Posterior cingulate gyrus (tissue), 11 donors: ENCODE measurements at regions not wholly inside any gene's neighbourhood (a gene's known extent, or its start where the extent isn't known, plus 50 kb on each side); places are given as distances from the start of the nearest gene placed in this dataset.
"Not testable (repeated sequence)": the region's sequence is repeated elsewhere in the genome, so short reads cannot be mapped to it uniquely, and the experiment has no call there.

Source experiments
- DNase-seq, 10 donors: peaks; one replicate each; pipeline versions ENCODE4 v3.0.0 to v3.0.0-alpha.2; 2020 to 2021; ENCODE audit warnings: mixed read lengths in 3 of 10
- intact Hi-C: fragments of 100-400 bp; cut with DNase I; formaldehyde crosslinking; loops from one replicate; pipeline ENCODE4 v1.15.1; 2023

DNA sequence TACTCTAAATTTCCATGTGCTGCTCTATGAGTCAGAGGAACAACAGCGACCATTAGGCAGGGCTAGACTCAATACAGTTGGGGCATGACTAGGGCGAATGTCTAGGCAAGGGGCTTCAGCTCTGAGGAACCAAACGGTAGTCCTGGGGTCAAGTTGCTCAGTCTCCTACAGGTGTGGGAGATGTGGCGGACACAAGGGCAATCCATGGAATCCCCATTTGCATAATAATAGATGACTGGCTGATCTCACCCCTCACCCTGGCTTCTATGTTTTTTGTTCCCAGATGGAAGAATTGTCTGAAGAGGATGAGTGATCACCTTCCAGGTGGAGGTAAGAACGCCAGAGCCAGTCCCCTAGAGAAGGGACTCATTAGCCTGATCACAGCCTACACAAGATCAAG lies 1048.2 kb upstream of the MIR17HG start:
- intact Hi-C loops = no loop called here
- no peak for DNase-seq

DNA sequence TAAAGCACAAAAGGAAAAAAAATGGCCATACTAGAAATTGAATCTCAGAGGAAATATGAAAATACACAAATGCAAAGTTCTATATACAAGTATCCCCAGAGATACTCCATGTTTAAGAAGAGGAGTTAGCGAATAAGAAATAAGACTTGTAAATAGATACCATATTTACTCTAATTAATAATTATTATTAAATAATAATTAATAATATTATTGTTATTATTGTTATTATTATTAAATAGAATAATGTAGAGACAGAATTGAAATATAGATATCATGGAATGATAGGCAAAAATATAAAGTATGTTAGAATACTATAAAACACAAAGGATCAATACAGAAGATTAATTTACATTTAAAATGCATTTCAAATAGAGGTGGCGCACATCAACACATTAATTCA lies 1047.5 kb upstream of the MIR17HG start:
- intact Hi-C loops = no loop called here

DNA sequence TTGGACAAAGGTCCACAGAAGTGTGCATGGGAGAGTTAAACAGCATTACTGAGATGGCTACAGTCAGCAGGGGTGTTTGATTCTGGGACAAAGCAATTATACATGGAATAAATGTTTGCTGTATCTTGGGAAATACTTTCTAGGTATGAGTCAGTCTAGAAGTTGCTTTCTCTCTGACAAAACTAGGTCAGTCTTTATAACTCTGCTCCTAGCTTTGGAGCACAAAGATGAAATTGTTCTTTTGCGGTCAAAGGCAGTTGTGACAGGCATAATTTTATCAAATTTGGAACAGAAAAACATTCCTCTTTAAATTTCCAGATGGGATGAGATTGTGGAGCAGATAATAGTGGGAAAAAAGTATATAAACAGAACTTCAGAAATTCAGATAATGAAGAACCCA lies 1045.4 kb upstream of the MIR17HG start:
- intact Hi-C loops = no loop called here

More for the DNA sequence above, 1047.5 kb upstream of the MIR17HG start:
- no peak for DNase-seq

DNA sequence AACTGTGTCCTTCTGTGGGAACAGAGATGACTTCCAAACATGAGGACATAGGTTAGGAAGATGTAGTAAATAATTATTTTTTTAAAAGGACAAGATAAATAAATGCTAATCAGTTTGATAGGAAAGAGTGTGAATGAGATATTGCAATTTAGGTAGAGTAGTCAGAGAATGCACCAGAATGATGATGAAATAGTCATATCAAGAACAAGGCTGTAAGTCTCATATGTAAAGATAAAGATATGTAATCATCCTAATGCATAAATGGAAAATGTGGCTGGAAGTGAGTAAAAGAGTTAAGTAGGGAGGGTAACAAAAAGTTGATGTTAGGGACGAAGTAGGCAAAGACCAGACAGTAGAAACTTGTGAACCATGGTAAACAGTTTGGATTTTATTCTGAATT lies 1041.7 kb upstream of the MIR17HG start:
- no peak for DNase-seq
- intact Hi-C loops = no loop called here

More for the DNA sequence above, 1045.4 kb upstream of the MIR17HG start:
- DNase-seq = no peak

DNA sequence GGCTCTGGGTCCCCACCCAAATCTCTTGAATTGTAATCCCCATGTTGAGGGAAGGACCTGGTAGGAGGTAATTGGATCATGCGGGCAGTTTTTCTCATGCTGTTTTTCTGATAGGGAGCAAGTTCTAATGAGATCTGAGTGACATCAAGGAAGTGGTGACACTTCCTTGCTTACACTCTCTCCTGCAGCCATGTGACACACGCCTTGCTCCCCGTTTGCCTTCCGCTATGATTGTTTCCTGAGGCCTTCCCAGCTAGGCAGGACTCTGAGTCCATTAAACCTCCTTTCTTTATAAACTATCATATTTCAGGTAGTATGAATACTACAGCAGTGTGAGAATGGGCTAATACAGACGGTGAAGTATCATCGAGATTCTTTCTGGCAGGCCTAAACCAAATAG lies 1040.4 kb upstream of the MIR17HG start:
- peak in 1 of 10 donors; percentile 59 for DNase-seq
- intact Hi-C loops = no loop called here

DNA sequence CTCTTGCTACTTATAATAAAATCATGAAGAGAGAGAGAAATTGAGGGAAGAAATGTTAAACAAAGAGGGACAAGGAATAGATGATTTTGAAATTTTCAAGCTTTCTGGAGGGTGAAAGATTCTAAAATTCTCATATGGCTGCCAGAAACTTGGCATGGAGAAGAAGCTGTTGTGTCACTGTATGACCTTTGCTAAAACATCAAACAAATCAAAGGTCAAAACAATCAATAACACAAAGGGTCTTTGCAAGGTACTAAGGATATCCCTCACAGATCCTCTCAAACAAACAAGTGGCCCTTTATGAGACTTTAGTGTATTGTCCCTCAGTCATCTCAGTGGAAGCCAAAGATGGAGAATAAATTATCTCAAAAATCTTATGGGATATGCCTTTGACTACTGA lies 1039.2 kb upstream of the MIR17HG start:
- intact Hi-C loops = no loop called here

DNA sequence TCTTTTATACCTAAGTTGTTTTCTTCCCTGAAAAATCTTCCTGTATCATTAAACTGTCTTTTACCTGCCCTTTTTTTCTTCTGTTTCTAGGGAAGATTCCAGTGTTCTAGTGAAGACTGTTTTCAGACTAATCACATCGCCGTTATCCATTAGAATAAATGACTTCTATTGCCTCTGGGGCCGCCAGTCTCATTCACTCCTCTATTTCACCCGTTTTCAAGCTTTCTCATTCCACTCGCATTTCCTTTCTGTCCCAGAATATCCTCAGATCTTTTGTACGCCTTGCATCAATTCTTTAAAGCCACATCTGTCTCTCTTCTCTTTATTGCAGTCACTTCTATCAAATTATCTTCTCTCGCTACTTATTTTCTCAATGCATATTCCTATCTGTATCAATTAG lies 1035.6 kb upstream of the MIR17HG start:
- no peak for DNase-seq
- intact Hi-C loops = no loop called here

More for the DNA sequence above, 1039.2 kb upstream of the MIR17HG start:
- no peak for DNase-seq

DNA sequence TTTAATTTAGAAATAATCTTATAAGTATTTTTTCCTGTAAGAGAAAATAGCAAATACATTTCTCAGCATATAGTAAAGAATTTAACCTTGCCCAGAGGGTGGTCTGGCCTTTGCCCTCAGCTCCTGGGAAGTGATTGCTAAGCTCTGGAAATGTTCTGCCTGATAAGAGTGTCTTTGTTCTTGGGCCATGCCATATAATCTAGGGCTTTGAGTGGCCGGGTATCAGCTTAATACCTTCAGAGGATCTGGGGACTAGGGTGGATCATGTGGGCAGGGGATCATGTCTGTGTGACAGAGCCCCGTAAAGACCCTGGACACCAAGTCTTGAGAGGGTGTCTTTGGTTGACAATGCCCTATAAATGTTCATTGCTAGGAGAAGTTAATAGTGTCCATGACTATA lies 1032.4 kb upstream of the MIR17HG start:
- DNase-seq = no peak
- intact Hi-C loops = no loop called here

DNA sequence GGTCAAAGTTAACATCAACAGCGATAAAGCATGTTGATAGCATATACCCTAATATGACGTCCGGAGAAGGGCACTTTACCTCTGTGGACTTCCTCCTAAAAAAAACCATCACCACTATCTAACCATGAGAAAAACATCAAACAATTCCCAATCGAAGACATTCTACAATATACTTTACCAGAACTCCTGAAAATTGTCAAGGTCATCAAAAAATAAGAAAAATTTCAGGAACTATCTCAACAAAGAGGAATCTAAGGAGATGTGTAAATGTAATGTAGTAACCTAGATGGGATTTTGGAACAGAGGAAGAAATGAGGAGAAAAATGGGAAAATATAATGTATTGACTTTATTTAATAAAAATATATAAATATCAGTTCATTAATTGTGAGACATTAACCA lies 1026.8 kb upstream of the MIR17HG start:
- intact Hi-C loops = no loop called here
- no peak for DNase-seq

- intact Hi-C loops = no loop called here
- no peak for DNase-seq
These were observed 1026.1 kb upstream of the MIR17HG start for GRCh38 chr13:90321281-90321931.

DNA sequence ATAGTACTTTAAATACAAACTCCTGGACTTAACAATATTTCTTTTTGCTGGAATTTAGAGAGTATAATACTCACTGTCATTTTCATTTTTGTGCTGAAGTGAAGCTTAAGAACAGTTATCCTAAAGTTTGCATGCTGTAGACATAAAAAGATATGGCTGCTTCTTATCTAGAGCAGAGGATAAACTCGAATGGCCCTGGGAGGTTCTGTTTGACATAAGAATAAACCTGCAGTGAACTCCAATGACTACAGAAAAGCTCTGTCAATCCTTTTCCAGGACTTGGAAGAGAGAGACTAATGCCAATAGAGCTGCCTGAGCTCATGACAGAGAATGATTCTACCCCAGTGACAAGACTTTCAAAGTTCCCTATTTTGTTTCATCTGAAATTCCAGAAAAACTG lies 1017.8 kb upstream of the MIR17HG start:
- intact Hi-C loops = no loop called here
- DNase-seq = no peak

DNA sequence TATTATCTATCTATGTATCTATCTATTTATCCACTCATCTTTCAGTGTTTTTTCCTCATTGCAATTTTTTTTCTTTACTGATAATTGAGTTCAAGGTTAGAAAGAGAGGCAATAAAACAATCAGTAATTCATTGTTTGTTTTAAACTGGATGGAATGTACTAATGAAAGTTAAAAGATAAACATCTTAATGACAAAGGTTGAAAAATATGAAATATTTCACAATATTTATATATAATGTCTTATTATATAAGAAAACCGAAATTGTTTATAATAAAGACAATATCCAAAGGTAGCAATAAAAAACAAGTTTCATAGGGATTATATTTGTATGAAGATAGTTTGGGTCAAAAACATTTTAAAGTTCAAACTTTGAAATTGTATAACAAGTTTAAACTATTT lies 1015.5 kb upstream of the MIR17HG start:
- intact Hi-C loops = no loop called here
- DNase-seq = no peak

- intact Hi-C loops = no loop called here
- no peak for DNase-seq
These were observed 1011.0 kb upstream of the MIR17HG start for GRCh38 chr13:90336507-90336906.

GRCh38 chr13:90341348-90341747 lies 1006.1 kb upstream of the MIR17HG start:
- intact Hi-C loops, DNase-seq: not testable (repeated sequence)

- DNase-seq, intact Hi-C loops: not testable (repeated sequence)
These were observed 998.9 kb upstream of the MIR17HG start for GRCh38 chr13:90348477-90349136.

- intact Hi-C loops = no loop called here
- DNase-seq = no peak
These were observed 994.7 kb upstream of the MIR17HG start for GRCh38 chr13:90352763-90353162.

DNA sequence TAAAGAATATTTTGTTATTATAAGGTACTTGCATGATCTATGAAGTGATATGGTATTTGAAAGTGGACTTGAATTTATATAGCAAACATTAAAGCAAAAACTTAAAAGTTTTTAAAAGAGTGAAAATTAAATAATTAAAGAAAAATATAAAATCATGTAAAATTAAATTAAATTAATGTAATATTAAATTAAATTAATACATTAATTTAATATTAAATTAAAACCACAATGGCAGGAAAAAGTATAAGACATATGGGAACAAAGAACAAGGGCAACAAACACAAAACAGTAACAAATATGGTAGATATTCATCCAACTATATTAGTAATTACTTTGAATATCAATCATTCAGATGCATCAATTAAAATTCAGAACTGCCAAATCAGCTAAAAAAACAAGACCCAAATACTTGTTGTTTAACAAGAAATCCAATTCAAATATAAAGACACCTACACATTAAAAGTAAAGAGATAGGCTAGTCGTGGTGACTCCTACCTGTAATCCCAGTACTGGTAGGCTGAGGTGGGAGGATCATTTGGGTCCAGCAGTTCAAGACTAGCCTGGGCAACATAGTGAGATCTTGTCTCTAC lies 992.2 kb upstream of the MIR17HG start:
- no peak for DNase-seq
- intact Hi-C loops = no loop called here

DNA sequence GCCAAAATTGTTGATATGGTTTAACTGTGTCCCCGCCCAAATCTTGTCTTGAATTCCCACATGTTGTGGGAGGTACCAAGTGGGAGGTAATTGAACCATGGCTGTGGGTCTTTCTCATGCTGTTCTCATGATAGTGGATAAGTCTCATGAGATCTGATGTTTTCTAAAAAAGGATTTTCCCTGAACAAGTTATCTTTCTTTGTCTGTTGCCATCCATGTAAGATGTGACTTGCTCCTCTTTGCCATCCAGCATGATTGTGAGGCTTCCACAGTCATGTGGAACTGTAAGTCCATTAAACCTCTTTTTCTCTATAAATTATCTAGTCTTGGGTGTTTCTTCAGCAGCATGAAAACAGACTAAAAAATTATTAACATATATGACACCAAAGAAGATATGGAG lies 986.7 kb upstream of the MIR17HG start:
- intact Hi-C loops = no loop called here

GRCh38 chr13:90362707-90363106 lies 984.8 kb upstream of the MIR17HG start:
- intact Hi-C loops = no loop called here
- DNase-seq = no peak

More for the DNA sequence above, 986.7 kb upstream of the MIR17HG start:
- no peak for DNase-seq

DNA sequence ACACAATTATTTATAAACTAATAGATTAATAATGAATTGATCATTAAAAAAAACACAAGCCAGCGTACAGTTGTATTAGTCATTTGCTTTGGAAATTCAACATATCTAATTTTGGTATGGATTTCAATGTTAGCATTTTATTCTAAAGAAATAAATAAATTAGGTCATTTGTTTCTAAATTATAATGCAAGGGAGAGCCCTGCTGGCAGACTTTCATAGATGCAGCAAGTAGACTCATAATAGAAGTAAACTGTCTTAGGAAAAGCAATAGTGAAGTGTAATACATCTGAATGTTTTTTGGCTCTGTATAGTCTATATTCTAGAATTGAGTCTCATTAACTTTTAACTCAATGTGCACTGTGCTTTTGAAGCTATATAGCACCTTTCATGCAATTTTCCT lies 982.4 kb upstream of the MIR17HG start:
- intact Hi-C loops = no loop called here
- no peak for DNase-seq

GRCh38 chr13:90374168-90374567 lies 973.3 kb upstream of the MIR17HG start:
- intact Hi-C loops = no loop called here
- no peak for DNase-seq

DNA sequence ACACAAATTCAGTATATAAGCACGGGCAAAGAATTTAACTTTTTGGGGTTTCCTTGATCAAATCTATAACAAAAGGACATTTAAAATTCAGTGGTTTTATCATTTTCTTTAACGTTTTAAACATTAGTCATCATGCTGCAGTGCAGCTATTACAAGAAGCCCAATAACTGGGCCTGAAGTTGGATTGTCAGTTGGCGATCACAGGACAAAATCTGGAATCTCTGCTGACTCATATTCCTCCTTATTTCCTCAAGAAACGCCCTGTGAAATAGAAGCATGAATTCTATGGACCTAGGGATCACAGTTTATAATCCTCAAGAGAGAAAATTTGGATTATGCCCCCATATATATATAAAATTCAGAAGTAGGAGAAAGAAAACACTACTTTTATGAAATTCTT lies 971.6 kb upstream of the MIR17HG start:
- no peak for DNase-seq

More for the DNA sequence above, 971.6 kb upstream of the MIR17HG start:
- intact Hi-C loops = no loop called here
